ENCODE measurements at regions not wholly inside any gene's neighbourhood (a gene's known extent, or its start where the extent isn't known, plus 50 kb on each side); places are given as distances from the start of the nearest gene placed in this dataset.

DNA sequence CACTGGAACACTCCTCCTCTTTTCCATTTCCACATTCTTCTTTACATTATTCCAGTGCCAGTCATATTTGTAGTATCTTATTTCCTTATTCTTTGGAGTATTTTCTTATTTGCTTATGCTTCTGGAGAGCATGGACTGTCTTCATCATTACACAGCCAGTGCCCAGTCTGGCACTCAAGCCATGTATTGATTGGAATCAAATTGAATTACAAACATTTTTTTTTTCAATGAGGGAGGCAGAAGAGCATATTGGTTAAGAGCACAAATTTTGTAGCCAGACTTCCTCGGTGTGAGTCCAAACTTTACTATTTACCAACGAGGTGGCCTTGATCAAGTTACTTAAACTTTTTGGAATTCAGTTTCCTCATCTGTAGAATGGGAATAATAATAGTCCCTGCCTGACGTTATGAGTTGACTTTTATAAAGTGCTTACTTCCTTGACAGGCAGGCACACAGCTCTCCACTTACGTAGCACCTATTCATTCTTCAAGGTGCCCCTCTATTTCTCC is 186.6 kb upstream of the BCL6 start:
- no peak overlapping the region for H3K4me3 ChIP-seq (replicated peaks; ENCODE audit: low read depth, low read length)
- TF ChIP-seq, protein P1, sequence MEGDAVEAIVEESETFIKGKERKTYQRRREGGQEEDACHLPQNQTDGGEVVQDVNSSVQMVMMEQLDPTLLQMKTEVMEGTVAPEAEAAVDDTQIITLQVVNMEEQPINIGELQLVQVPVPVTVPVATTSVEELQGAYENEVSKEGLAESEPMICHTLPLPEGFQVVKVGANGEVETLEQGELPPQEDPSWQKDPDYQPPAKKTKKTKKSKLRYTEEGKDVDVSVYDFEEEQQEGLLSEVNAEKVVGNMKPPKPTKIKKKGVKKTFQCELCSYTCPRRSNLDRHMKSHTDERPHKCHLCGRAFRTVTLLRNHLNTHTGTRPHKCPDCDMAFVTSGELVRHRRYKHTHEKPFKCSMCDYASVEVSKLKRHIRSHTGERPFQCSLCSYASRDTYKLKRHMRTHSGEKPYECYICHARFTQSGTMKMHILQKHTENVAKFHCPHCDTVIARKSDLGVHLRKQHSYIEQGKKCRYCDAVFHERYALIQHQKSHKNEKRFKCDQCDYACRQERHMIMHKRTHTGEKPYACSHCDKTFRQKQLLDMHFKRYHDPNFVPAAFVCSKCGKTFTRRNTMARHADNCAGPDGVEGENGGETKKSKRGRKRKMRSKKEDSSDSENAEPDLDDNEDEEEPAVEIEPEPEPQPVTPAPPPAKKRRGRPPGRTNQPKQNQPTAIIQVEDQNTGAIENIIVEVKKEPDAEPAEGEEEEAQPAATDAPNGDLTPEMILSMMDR (IDR thresholded peaks at IDR 0.05; ENCODE audit: low read depth, low read length, missing control alignments), result no peak
- DNase-seq (ENCODE audit: extremely low read depth, low read depth), result no peak

DNA sequence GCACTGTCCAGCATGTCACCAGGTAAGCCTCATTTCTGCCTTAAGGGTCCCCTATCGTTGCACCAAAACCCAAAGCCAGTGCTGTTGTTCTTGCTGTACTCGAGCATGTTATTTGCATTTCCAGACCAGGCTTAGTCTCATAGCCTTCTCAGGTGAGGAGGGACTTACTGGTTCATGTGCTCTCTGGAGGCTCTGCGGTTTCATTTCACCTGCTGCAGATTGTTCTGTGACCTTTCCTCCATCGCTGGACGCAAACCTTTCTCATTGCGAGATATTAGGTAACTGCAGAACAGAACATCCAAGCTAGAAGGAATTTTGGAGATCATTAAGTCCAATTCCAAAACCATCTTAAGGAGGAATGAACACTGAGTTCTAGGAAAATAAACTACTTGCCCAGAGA is 187.3 kb upstream of the BCL6 start:
- H3K4me3 ChIP-seq (replicated peaks; ENCODE audit: low read depth, low read length), result no peak overlapping the region
- TF ChIP-seq, protein P1 (IDR thresholded peaks at IDR 0.05; ENCODE audit: low read depth, low read length, missing control alignments), result no peak
- no peak for DNase-seq (ENCODE audit: extremely low read depth, low read depth)

DNA sequence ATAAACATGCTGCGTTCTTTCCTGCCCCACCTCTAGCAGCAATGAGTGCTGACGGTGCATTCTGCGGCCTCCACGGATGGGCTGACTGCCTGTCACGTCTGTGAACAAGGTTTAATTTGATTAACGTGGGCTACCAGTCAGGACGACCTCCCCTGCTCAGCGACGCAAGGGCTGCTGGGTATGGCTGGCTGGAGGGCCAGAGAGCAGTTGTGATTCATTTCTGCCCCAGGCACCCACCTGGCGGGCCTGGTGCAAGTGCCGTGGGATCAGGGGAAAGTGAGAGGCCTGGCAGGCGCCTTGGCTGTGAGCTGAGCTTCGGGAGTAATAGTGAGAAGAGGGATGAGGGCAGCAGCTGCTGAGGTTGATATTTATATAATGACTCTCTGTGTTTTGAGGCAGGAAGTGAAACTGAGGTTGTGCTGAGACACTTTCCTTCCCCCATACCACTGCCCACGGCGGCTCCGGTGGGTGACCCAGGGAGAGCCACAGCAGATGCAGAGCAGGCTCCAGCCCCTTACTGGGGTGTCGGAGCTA is 190.4 kb upstream of the BCL6 start:
- DNase-seq (ENCODE audit: extremely low read depth, low read depth), result no peak
- TF ChIP-seq, protein P1 (IDR thresholded peaks at IDR 0.05; ENCODE audit: low read depth, low read length, missing control alignments), result no peak
- no peak overlapping the region for H3K4me3 ChIP-seq (replicated peaks; ENCODE audit: low read depth, low read length)

DNA sequence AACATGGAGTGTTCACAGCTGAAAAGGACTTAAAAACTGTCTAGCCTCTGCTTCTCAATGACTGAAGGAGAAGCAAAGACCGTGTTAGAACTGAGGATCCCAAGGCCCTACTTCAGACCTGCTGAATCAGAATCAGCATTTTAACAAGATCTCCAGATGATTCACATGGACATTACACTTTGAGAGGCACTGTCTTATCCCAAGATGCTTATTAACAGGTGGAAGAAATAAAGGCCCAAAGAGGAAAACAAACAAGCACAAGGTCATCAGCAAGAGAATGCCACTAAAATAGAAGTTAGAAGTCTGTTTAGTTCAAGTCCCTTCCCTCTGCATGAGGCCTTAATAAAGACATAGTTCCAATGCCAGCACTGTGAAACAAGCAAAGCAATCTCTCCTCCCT is 191.4 kb upstream of the BCL6 start:
- no peak for DNase-seq (ENCODE audit: extremely low read depth, low read depth)
- TF ChIP-seq, protein P1 (IDR thresholded peaks at IDR 0.05; ENCODE audit: low read depth, low read length, missing control alignments), result no peak
- H3K4me3 ChIP-seq (replicated peaks; ENCODE audit: low read depth, low read length), result no peak overlapping the region

DNA sequence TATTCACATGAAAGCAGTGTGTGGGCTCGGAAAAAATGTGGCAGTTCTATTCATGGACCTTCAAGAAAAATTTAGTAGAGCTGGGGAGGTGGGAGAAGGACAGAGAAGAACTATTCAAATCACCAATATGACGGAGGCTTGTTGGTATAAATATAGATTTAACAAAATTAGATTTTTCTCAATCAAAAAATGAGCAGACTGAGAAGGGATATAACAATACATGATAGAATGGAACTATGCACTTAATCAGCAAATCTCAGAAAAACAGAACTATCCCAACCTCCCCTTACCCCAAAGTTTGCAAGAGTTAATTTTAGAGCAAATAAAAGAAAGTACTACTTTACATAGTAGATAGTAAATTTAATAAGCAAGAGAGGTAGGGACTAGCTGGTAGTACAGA is 194.6 kb upstream of the BCL6 start:
- H3K4me3 ChIP-seq (replicated peaks; ENCODE audit: low read depth, low read length), result no peak overlapping the region
- DNase-seq (ENCODE audit: extremely low read depth, low read depth), result no peak
- TF ChIP-seq, protein P1 (IDR thresholded peaks at IDR 0.05; ENCODE audit: low read depth, low read length, missing control alignments), result no peak

DNA sequence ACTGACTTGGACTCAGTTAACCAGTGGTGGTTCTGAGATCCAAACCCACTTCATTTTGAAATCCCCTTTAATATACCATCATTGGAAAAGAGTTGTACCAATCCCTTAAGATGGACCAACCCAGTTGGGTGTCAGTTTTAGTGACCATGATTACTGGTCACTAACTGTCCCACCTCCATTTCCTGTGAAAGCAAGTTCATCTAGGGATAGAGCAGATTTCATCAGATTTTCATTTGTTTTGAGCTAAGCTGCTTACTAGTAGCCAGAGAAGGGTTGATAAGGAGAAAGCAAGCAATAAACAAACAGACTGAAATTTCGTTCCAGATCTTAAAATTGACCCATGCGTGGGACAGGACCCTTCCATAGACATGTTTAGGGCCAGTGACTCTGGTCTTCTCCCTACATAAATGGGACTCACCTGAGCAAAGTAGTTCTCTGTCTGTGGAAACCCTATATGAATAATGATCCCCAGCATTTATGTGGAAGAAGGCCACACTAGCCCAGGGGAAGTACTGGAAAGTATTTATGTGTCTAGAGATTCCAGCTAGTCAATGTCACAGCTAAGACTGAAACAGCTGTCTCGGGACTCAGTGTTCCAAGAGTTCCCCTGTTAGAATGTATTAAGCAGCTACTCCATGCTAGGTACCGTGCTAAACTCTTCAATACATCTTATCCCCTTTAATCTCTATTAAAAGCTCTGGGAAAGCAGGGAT is 196.0 kb upstream of the BCL6 start:
- no peak overlapping the region for H3K4me3 ChIP-seq (replicated peaks; ENCODE audit: low read depth, low read length)
- no peak for DNase-seq (ENCODE audit: extremely low read depth, low read depth)
- TF ChIP-seq, protein P1 (IDR thresholded peaks at IDR 0.05; ENCODE audit: low read depth, low read length, missing control alignments), result no peak
